GM21447 (cell line): ENCODE measurements at regions not wholly inside any gene's neighbourhood (a gene's known extent, or its start where the extent isn't known, plus 50 kb on each side); places are given as distances from the start of the nearest gene placed in this dataset.
"Not testable (repeated sequence)": the region's sequence is repeated elsewhere in the genome, so short reads cannot be mapped to it uniquely, and the experiment has no call there.

ENCODE experiments used
- ATAC-seq: cut with Tn5 transposase; IDR thresholded peaks from one replicate; pipeline ENCODE4 v1.9.1; 2021; ENCODE audit not compliant: unreplicated experiment

GRCh38 chr18:38771620-38772019, 1206.0 kb upstream of the CELF4 start:
- not testable (repeated sequence) for ATAC-seq

- no peak for ATAC-seq
Measured at GRCh38 chr18:38768504-38768903, 1202.9 kb upstream of the CELF4 start.

- no peak for ATAC-seq
Measured at GRCh38 chr18:38759457-38759856, 1193.9 kb upstream of the CELF4 start.

- no peak for ATAC-seq
Measured at GRCh38 chr18:38756436-38756835, 1190.8 kb upstream of the CELF4 start.

- ATAC-seq = no peak
Measured at GRCh38 chr18:38752430-38752829, 1186.8 kb upstream of the CELF4 start.

GRCh38 chr18:38751898-38752297, 1186.3 kb upstream of the CELF4 start:
- ATAC-seq = no peak

GRCh38 chr18:38751211-38751610, 1185.6 kb upstream of the CELF4 start:
- no peak for ATAC-seq

- ATAC-seq = no peak
Measured at GRCh38 chr18:38750751-38751150, 1185.2 kb upstream of the CELF4 start.

- no peak for ATAC-seq
Measured at GRCh38 chr18:38747153-38747552, 1181.6 kb upstream of the CELF4 start.

GRCh38 chr18:38720181-38720580, 1154.6 kb upstream of the CELF4 start:
- ATAC-seq = not testable (repeated sequence)

- no peak for ATAC-seq
Measured at GRCh38 chr18:38718365-38718901, 1152.8 kb upstream of the CELF4 start.

GRCh38 chr18:38709122-38709521, 1143.5 kb upstream of the CELF4 start:
- ATAC-seq = no peak

- ATAC-seq = no peak
Measured at GRCh38 chr18:38706373-38706772, 1140.8 kb upstream of the CELF4 start.

- ATAC-seq = no peak
Measured at GRCh38 chr18:38698088-38698487, 1132.5 kb upstream of the CELF4 start.

- no peak for ATAC-seq
Measured at GRCh38 chr18:38695559-38696280, 1130.1 kb upstream of the CELF4 start.

GRCh38 chr18:38693104-38693503, 1127.5 kb upstream of the CELF4 start:
- no peak for ATAC-seq

GRCh38 chr18:38690626-38691025, 1125.0 kb upstream of the CELF4 start:
- ATAC-seq = no peak

- ATAC-seq = no peak
Measured at GRCh38 chr18:38688416-38688815, 1122.8 kb upstream of the CELF4 start.

- no peak for ATAC-seq
Measured at GRCh38 chr18:38670486-38670885, 1104.9 kb upstream of the CELF4 start.

GRCh38 chr18:38664929-38665328, 1099.3 kb upstream of the CELF4 start:
- ATAC-seq = no peak

GRCh38 chr18:38663682-38664081, 1098.1 kb upstream of the CELF4 start:
- no peak for ATAC-seq

- no peak for ATAC-seq
Measured at GRCh38 chr18:38663270-38663669, 1097.7 kb upstream of the CELF4 start.

- no peak for ATAC-seq
Measured at GRCh38 chr18:38654946-38655345, 1089.3 kb upstream of the CELF4 start.
